IMR-90 (cell line): ENCODE measurements at regions not wholly inside any gene's neighbourhood (a gene's known extent, or its start where the extent isn't known, plus 50 kb on each side); places are given as distances from the start of the nearest gene placed in this dataset.

Experiments
- ATAC-seq: fragments of 200-7000 bp; cut with Tn5 transposase; 2 replicates; pipeline ENCODE4 v1.9.1; 2020; ENCODE audit warnings: low read depth, mild to moderate bottlenecking, moderate library complexity
- BruUV-seq: library from RNA; stranded (reverse); fragments of 400-500 nt; replicated peaks from 2 replicates; lab custom pipeline; 2021; lab: Mats Ljungman, UMichigan
- CTCF ChIA-PET: fragments of 300-600 bp; formaldehyde crosslinking; extraction: SDS; loops from one replicate; lab custom pipeline; 2021; ENCODE audit warnings: antibody characterized with exemption; lab: Yijun Ruan, JAX
- POLR2A ChIA-PET: fragments of 300-600 bp; sonication (Branson Sonifier 250); formaldehyde crosslinking; loops from one replicate; lab custom pipeline; 2022; ENCODE audit warnings: antibody characterized with exemption; ENCODE audit not compliant: unreplicated experiment; lab: Charles Lee
- DNase-seq: peaks from one replicate; pipeline ENCODE4 v3.0.0; 2013
- H2AFZ ChIP-seq: replicated peaks from 2 replicates; pipeline ENCODE3; 2013; ENCODE audit warnings: low read length, mild to moderate bottlenecking; ENCODE audit not compliant: poor library complexity
- H2AK5ac ChIP-seq: 2 replicates; pipeline ENCODE4 v1.6.1; 2013; ENCODE audit warnings: low read depth, low read length, inconsistent platforms
- H2AK9ac ChIP-seq: replicated peaks from 2 replicates; pipeline ENCODE3; 2013; ENCODE audit warnings: mild to moderate bottlenecking, low read depth, low read length, moderate library complexity; ENCODE audit not compliant: poor library complexity
- H2BK120ac ChIP-seq: 2 replicates; pipeline ENCODE4 v1.6.1; 2013; ENCODE audit warnings: low read depth, low read length, inconsistent platforms
- H2BK15ac ChIP-seq: 3 replicates; pipeline ENCODE4 v1.6.1; 2013; ENCODE audit warnings: low read depth, low read length, inconsistent platforms
- H2BK20ac ChIP-seq: 2 replicates; pipeline ENCODE4 v1.6.1; 2013; ENCODE audit warnings: low read depth, mild to moderate bottlenecking, inconsistent platforms, low read length, moderate library complexity
- H2BK5ac ChIP-seq: 2 replicates; pipeline ENCODE4 v1.6.1; 2013; ENCODE audit warnings: mild to moderate bottlenecking, low read depth, low read length, inconsistent platforms; ENCODE audit not compliant: poor library complexity, severe bottlenecking
- H3K14ac ChIP-seq: replicated peaks from 2 replicates; pipeline ENCODE4 v1.6.1; 2013; ENCODE audit warnings: low read depth, low read length, inconsistent platforms
- H3K18ac ChIP-seq: 2 replicates; pipeline ENCODE4 v1.6.1; 2013; ENCODE audit warnings: low read depth, low read length, control low read depth
- H3K23ac ChIP-seq: 2 replicates; pipeline ENCODE4 v1.6.1; 2013; ENCODE audit warnings: low read depth, low read length, inconsistent platforms
- H3K27ac ChIP-seq: 2 replicates; pipeline ENCODE4 v1.5.1; 2013; ENCODE audit warnings: mild to moderate bottlenecking, control low read depth, low read length; ENCODE audit not compliant: insufficient read depth
- H3K27me3 ChIP-seq: 2 replicates; pipeline ENCODE4 v1.6.1; 2013; ENCODE audit warnings: low read length; ENCODE audit not compliant: control insufficient read depth, insufficient read depth
- H3K36me3 ChIP-seq: 2 replicates; pipeline ENCODE4 v1.6.1; 2013; ENCODE audit warnings: low read length, mixed read lengths; ENCODE audit not compliant: control insufficient read depth, insufficient read depth
- H3K4ac ChIP-seq: 2 replicates; pipeline ENCODE4 v1.6.1; 2013; ENCODE audit warnings: low read depth, low read length, inconsistent platforms
- H3K4me1 ChIP-seq: 2 replicates; pipeline ENCODE4 v1.6.1; 2013; ENCODE audit warnings: low read length, mixed read lengths; ENCODE audit not compliant: control insufficient read depth, insufficient read depth
- H3K4me2 ChIP-seq: 2 replicates; pipeline ENCODE4 v1.6.1; 2013; ENCODE audit warnings: low read depth, mild to moderate bottlenecking, control low read depth, low read length, moderate library complexity
- H3K4me3 ChIP-seq: 2 replicates; pipeline ENCODE4 v1.5.1; 2013; ENCODE audit warnings: low read depth, mild to moderate bottlenecking, control low read depth, low read length, moderate library complexity; ENCODE audit not compliant: insufficient read depth
- H3K56ac ChIP-seq: 2 replicates; pipeline ENCODE4 v1.6.1; 2013; ENCODE audit warnings: low read length, inconsistent platforms; ENCODE audit not compliant: insufficient read depth; ENCODE audit errors: extremely low read depth
- H3K79me1 ChIP-seq, 2 experiments: 2 replicates each; pipeline ENCODE4 v1.6.1; 2013; ENCODE audit warnings: low read length in 2 of 2, inconsistent platforms in 1 of 2, low read depth in 1 of 2
- H3K9ac ChIP-seq: 2 replicates; pipeline ENCODE4 v1.6.1; 2013; ENCODE audit warnings: low read depth, low read length, control low read depth
- H3K9me1 ChIP-seq: 2 replicates; pipeline ENCODE4 v1.6.1; 2013; ENCODE audit warnings: low read length, inconsistent platforms; ENCODE audit not compliant: insufficient read depth
- H3K9me3 ChIP-seq: 2 replicates; pipeline ENCODE4 v1.6.1; 2013; ENCODE audit warnings: low read length; ENCODE audit not compliant: control insufficient read depth, insufficient read depth
- H4K20me1 ChIP-seq: 2 replicates; pipeline ENCODE4 v1.6.1; 2013; ENCODE audit warnings: low read length, inconsistent platforms; ENCODE audit not compliant: insufficient read depth
- H4K5ac ChIP-seq: 2 replicates; pipeline ENCODE4 v1.6.1; 2013; ENCODE audit warnings: mild to moderate bottlenecking, low read depth, low read length, control low read depth
- H4K8ac ChIP-seq, 2 experiments: 2 replicates each; pipeline ENCODE4 v1.6.1; 2013; ENCODE audit warnings: low read depth in 2 of 2, low read length in 2 of 2, control low read depth in 1 of 2, inconsistent platforms in 1 of 2
- H4K91ac ChIP-seq: 2 replicates; pipeline ENCODE4 v1.6.1; 2013; ENCODE audit warnings: low read depth, low read length, inconsistent platforms; ENCODE audit not compliant: insufficient read depth
- CEBPB ChIP-seq: IDR thresholded peaks from 2 replicates; pipeline ENCODE4 v1.6.1; 2012; ENCODE audit warnings: low read depth, low read length, improper control_type of control experiment
- FOS ChIP-seq: fragments of 150-350 bp; IDR thresholded peaks from 2 replicates; pipeline ENCODE4 v1.6.1; 2016; ENCODE audit warnings: low read depth, low read length
- MAFK ChIP-seq: IDR thresholded peaks from 2 replicates; pipeline ENCODE4 v1.6.1; 2012; ENCODE audit warnings: low read depth, low read length, improper control_type of control experiment
- MAZ ChIP-seq: IDR thresholded peaks from 2 replicates; pipeline ENCODE4 v1.6.1; 2012; ENCODE audit warnings: low read depth, mild to moderate bottlenecking, low read length, improper control_type of control experiment, moderate library complexity, borderline replicate concordance
- MXI1 ChIP-seq: IDR thresholded peaks from 2 replicates; pipeline ENCODE4 v1.6.1; 2012; ENCODE audit warnings: low read depth, mild to moderate bottlenecking, low read length, moderate library complexity, borderline replicate concordance
- NFE2L2 ChIP-seq: fragments of 150-350 bp; IDR thresholded peaks from 2 replicates; pipeline ENCODE4 v1.6.1; 2016; ENCODE audit warnings: low read depth, mild to moderate bottlenecking, low read length
- POLR2A ChIP-seq: IDR thresholded peaks from 2 replicates; pipeline ENCODE4 v1.6.1; 2012; ENCODE audit warnings: mild to moderate bottlenecking, low read depth, low read length
- RAD21 ChIP-seq: IDR thresholded peaks from 2 replicates; pipeline ENCODE4 v1.6.1; 2012; ENCODE audit warnings: low read length, improper control_type of control experiment
- RCOR1 ChIP-seq: IDR thresholded peaks from 2 replicates; pipeline ENCODE4 v1.6.1; 2012; ENCODE audit warnings: mild to moderate bottlenecking, low read length, improper control_type of control experiment; ENCODE audit not compliant: insufficient replicate concordance
- SMC3 ChIP-seq: fragments of 150-350 bp; IDR thresholded peaks from 2 replicates; pipeline ENCODE4 v1.6.1; 2016; ENCODE audit warnings: low read depth, mild to moderate bottlenecking, antibody characterized with exemption, low read length, moderate library complexity
- USF2 ChIP-seq: fragments of 150-350 bp; IDR thresholded peaks from 2 replicates; pipeline ENCODE4 v1.6.1; 2017; ENCODE audit warnings: mild to moderate bottlenecking, antibody characterized with exemption, low read length, low read depth
- WGBS, 2 experiments: methylation state at CpG; one replicate each; pipeline versions ENCODE4 v1.1.5 to v1.1.7; 2013; ENCODE audit warnings: missing lambda C conversion rate in 2 of 2; ENCODE audit not compliant: insufficient read length in 1 of 2; ENCODE audit errors: extremely low coverage in 2 of 2; 5-methylcytosine and 5-hydroxymethylcytosine counted together
- dilution Hi-C: fragments of 300-500 bp; cut with HindIII; formaldehyde crosslinking; loops from one replicate; pipeline ENCODE4 v1.14.3; 2018; ENCODE audit warnings: low sequenced_read_pairs; ENCODE audit not compliant: unreplicated experiment
- in situ Hi-C: fragments of 300-500 bp; cut with MboI; formaldehyde crosslinking; loops from 3 replicates; pipeline ENCODE4 v1.14.3; 2019; ENCODE audit warnings: low sequenced_read_pairs, inconsistent platforms, mixed read lengths
- intact Hi-C: fragments of 100-400 bp; cut with micrococcal nuclease; formaldehyde crosslinking; loops from 2 replicates; pipeline ENCODE4 v1.10.0; 2022
- TF ChIP-seq, protein P1 (sequence below): conservative IDR thresholded peaks from 2 replicates; pipeline ENCODE4 v1.5.1; 2012; ENCODE audit warnings: mild to moderate bottlenecking, low read depth, low read length, improper control_type of control experiment
- TF ChIP-seq, protein P2 (sequence below): fragments of 150-350 bp; IDR thresholded peaks from 2 replicates; pipeline ENCODE4 v1.6.1; 2016; ENCODE audit warnings: low read depth, mild to moderate bottlenecking, low read length, moderate library complexity, borderline replicate concordance

GRCh38 chr1:14220324-14220723, 378.2 kb upstream of the KAZN start:
- H4K5ac ChIP-seq = no peak overlapping the region
- no peak overlapping the region for H2BK15ac ChIP-seq
- H3K4ac ChIP-seq = no peak overlapping the region
- H4K20me1 ChIP-seq = no peaks in the 10 kb centered on the region
- H3K56ac ChIP-seq = no peak overlapping the region
- no peak overlapping the region for H2BK20ac ChIP-seq
- ChIA-PET POLR2A (no interaction called here), CTCF (no interaction called here)
- no peaks in the 10 kb centered on the region for H3K36me3 ChIP-seq
- no peaks in the 10 kb centered on the region for H3K9me1 ChIP-seq
- H4K91ac ChIP-seq = no peak overlapping the region
- H3K14ac ChIP-seq = no peak overlapping the region
- in situ Hi-C loops = no loop called here
- H3K4me2 ChIP-seq = no peak overlapping the region
- H3K18ac ChIP-seq = no peak overlapping the region
- DNase-seq (no peak), ATAC-seq (no peak)
- H3K4me1 ChIP-seq = no peaks in the 10 kb centered on the region
- no peak overlapping the region for H3K23ac ChIP-seq
- no peak overlapping the region for H2BK120ac ChIP-seq
- TF ChIP-seq MXI1 (no peak), NFE2L2 (no peak), RAD21 (no peak), POLR2A (no peak), MAFK (no peak), SMC3 (no peak), USF2 (no peak), CEBPB (no peak), RCOR1 (no peak), FOS (no peak), MAZ (no peak)
- TF ChIP-seq, protein P1, sequence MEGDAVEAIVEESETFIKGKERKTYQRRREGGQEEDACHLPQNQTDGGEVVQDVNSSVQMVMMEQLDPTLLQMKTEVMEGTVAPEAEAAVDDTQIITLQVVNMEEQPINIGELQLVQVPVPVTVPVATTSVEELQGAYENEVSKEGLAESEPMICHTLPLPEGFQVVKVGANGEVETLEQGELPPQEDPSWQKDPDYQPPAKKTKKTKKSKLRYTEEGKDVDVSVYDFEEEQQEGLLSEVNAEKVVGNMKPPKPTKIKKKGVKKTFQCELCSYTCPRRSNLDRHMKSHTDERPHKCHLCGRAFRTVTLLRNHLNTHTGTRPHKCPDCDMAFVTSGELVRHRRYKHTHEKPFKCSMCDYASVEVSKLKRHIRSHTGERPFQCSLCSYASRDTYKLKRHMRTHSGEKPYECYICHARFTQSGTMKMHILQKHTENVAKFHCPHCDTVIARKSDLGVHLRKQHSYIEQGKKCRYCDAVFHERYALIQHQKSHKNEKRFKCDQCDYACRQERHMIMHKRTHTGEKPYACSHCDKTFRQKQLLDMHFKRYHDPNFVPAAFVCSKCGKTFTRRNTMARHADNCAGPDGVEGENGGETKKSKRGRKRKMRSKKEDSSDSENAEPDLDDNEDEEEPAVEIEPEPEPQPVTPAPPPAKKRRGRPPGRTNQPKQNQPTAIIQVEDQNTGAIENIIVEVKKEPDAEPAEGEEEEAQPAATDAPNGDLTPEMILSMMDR = no peak
- TF ChIP-seq, protein P2, sequence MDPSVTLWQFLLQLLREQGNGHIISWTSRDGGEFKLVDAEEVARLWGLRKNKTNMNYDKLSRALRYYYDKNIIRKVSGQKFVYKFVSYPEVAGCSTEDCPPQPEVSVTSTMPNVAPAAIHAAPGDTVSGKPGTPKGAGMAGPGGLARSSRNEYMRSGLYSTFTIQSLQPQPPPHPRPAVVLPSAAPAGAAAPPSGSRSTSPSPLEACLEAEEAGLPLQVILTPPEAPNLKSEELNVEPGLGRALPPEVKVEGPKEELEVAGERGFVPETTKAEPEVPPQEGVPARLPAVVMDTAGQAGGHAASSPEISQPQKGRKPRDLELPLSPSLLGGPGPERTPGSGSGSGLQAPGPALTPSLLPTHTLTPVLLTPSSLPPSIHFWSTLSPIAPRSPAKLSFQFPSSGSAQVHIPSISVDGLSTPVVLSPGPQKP = no peak
- H3K27me3 ChIP-seq = no peaks in the 10 kb centered on the region
- dilution Hi-C loops = no loop called here
- H3K4me3 ChIP-seq = no peak overlapping the region
- H3K79me1 ChIP-seq = no peaks in the 10 kb centered on the region
- no peak overlapping the region for H2BK5ac ChIP-seq
- H2AK5ac ChIP-seq = no peak overlapping the region
- H4K8ac ChIP-seq = no peak overlapping the region
- intact Hi-C loops = no loop called here
- H3K9me3 ChIP-seq = 0 out of 2 replicates have a peak, but pooled peaks cover 2% of the 10 kb centered on the region
- no peak overlapping the region for H3K9ac ChIP-seq
- H2AFZ ChIP-seq = no peak overlapping the region
- no peak overlapping the region for H3K27ac ChIP-seq
- WGBS, 2 experiments = no CpG with 5 or more reads among the region's 4 CpGs
- H2AK9ac ChIP-seq = no peak overlapping the region
- no TSS peak for BruUV-seq
